IMR-90 (cell line): ENCODE measurements at regions not wholly inside any gene's neighbourhood (a gene's known extent, or its start where the extent isn't known, plus 50 kb on each side); places are given as distances from the start of the nearest gene placed in this dataset.

ENCODE experiments used
- ATAC-seq: fragments of 200-7000 bp; cut with Tn5 transposase; 2 replicates; pipeline ENCODE4 v1.9.1; 2020; ENCODE audit warnings: low read depth, mild to moderate bottlenecking, moderate library complexity
- BruUV-seq: library from RNA; stranded (reverse); fragments of 400-500 nt; replicated peaks from 2 replicates; lab custom pipeline; 2021; lab: Mats Ljungman, UMichigan
- CTCF ChIA-PET: fragments of 300-600 bp; formaldehyde crosslinking; extraction: SDS; loops from one replicate; lab custom pipeline; 2021; ENCODE audit warnings: antibody characterized with exemption; lab: Yijun Ruan, JAX
- POLR2A ChIA-PET: fragments of 300-600 bp; sonication (Branson Sonifier 250); formaldehyde crosslinking; loops from one replicate; lab custom pipeline; 2022; ENCODE audit warnings: antibody characterized with exemption; ENCODE audit not compliant: unreplicated experiment; lab: Charles Lee
- DNase-seq: peaks from one replicate; pipeline ENCODE4 v3.0.0; 2013
- H2AFZ ChIP-seq: replicated peaks from 2 replicates; pipeline ENCODE3; 2013; ENCODE audit warnings: low read length, mild to moderate bottlenecking; ENCODE audit not compliant: poor library complexity
- H2AK5ac ChIP-seq: 2 replicates; pipeline ENCODE4 v1.6.1; 2013; ENCODE audit warnings: low read depth, low read length, inconsistent platforms
- H2AK9ac ChIP-seq: replicated peaks from 2 replicates; pipeline ENCODE3; 2013; ENCODE audit warnings: mild to moderate bottlenecking, low read depth, low read length, moderate library complexity; ENCODE audit not compliant: poor library complexity
- H2BK120ac ChIP-seq: 2 replicates; pipeline ENCODE4 v1.6.1; 2013; ENCODE audit warnings: low read depth, low read length, inconsistent platforms
- H2BK15ac ChIP-seq: 3 replicates; pipeline ENCODE4 v1.6.1; 2013; ENCODE audit warnings: low read depth, low read length, inconsistent platforms
- H2BK20ac ChIP-seq: 2 replicates; pipeline ENCODE4 v1.6.1; 2013; ENCODE audit warnings: low read depth, mild to moderate bottlenecking, inconsistent platforms, low read length, moderate library complexity
- H2BK5ac ChIP-seq: 2 replicates; pipeline ENCODE4 v1.6.1; 2013; ENCODE audit warnings: mild to moderate bottlenecking, low read depth, low read length, inconsistent platforms; ENCODE audit not compliant: poor library complexity, severe bottlenecking
- H3K14ac ChIP-seq: replicated peaks from 2 replicates; pipeline ENCODE4 v1.6.1; 2013; ENCODE audit warnings: low read depth, low read length, inconsistent platforms
- H3K18ac ChIP-seq: 2 replicates; pipeline ENCODE4 v1.6.1; 2013; ENCODE audit warnings: low read depth, low read length, control low read depth
- H3K23ac ChIP-seq: 2 replicates; pipeline ENCODE4 v1.6.1; 2013; ENCODE audit warnings: low read depth, low read length, inconsistent platforms
- H3K27ac ChIP-seq: 2 replicates; pipeline ENCODE4 v1.5.1; 2013; ENCODE audit warnings: mild to moderate bottlenecking, control low read depth, low read length; ENCODE audit not compliant: insufficient read depth
- H3K27me3 ChIP-seq: 2 replicates; pipeline ENCODE4 v1.6.1; 2013; ENCODE audit warnings: low read length; ENCODE audit not compliant: control insufficient read depth, insufficient read depth
- H3K36me3 ChIP-seq: 2 replicates; pipeline ENCODE4 v1.6.1; 2013; ENCODE audit warnings: low read length, mixed read lengths; ENCODE audit not compliant: control insufficient read depth, insufficient read depth
- H3K4ac ChIP-seq: 2 replicates; pipeline ENCODE4 v1.6.1; 2013; ENCODE audit warnings: low read depth, low read length, inconsistent platforms
- H3K4me1 ChIP-seq: 2 replicates; pipeline ENCODE4 v1.6.1; 2013; ENCODE audit warnings: low read length, mixed read lengths; ENCODE audit not compliant: control insufficient read depth, insufficient read depth
- H3K4me2 ChIP-seq: 2 replicates; pipeline ENCODE4 v1.6.1; 2013; ENCODE audit warnings: low read depth, mild to moderate bottlenecking, control low read depth, low read length, moderate library complexity
- H3K4me3 ChIP-seq: 2 replicates; pipeline ENCODE4 v1.5.1; 2013; ENCODE audit warnings: low read depth, mild to moderate bottlenecking, control low read depth, low read length, moderate library complexity; ENCODE audit not compliant: insufficient read depth
- H3K56ac ChIP-seq: 2 replicates; pipeline ENCODE4 v1.6.1; 2013; ENCODE audit warnings: low read length, inconsistent platforms; ENCODE audit not compliant: insufficient read depth; ENCODE audit errors: extremely low read depth
- H3K79me1 ChIP-seq, 2 experiments: 2 replicates each; pipeline ENCODE4 v1.6.1; 2013; ENCODE audit warnings: low read length in 2 of 2, inconsistent platforms in 1 of 2, low read depth in 1 of 2
- H3K9ac ChIP-seq: 2 replicates; pipeline ENCODE4 v1.6.1; 2013; ENCODE audit warnings: low read depth, low read length, control low read depth
- H3K9me1 ChIP-seq: 2 replicates; pipeline ENCODE4 v1.6.1; 2013; ENCODE audit warnings: low read length, inconsistent platforms; ENCODE audit not compliant: insufficient read depth
- H3K9me3 ChIP-seq: 2 replicates; pipeline ENCODE4 v1.6.1; 2013; ENCODE audit warnings: low read length; ENCODE audit not compliant: control insufficient read depth, insufficient read depth
- H4K20me1 ChIP-seq: 2 replicates; pipeline ENCODE4 v1.6.1; 2013; ENCODE audit warnings: low read length, inconsistent platforms; ENCODE audit not compliant: insufficient read depth
- H4K5ac ChIP-seq: 2 replicates; pipeline ENCODE4 v1.6.1; 2013; ENCODE audit warnings: mild to moderate bottlenecking, low read depth, low read length, control low read depth
- H4K8ac ChIP-seq, 2 experiments: 2 replicates each; pipeline ENCODE4 v1.6.1; 2013; ENCODE audit warnings: low read depth in 2 of 2, low read length in 2 of 2, control low read depth in 1 of 2, inconsistent platforms in 1 of 2
- H4K91ac ChIP-seq: 2 replicates; pipeline ENCODE4 v1.6.1; 2013; ENCODE audit warnings: low read depth, low read length, inconsistent platforms; ENCODE audit not compliant: insufficient read depth
- BHLHE40 ChIP-seq: fragments of 150-350 bp; IDR thresholded peaks from 2 replicates; pipeline ENCODE4 v1.6.1; 2016; ENCODE audit warnings: mild to moderate bottlenecking, low read depth, low read length
- WGBS, 2 experiments: methylation state at CpG; one replicate each; pipeline versions ENCODE4 v1.1.5 to v1.1.7; 2013; ENCODE audit warnings: missing lambda C conversion rate in 2 of 2; ENCODE audit not compliant: insufficient read length in 1 of 2; ENCODE audit errors: extremely low coverage in 2 of 2; 5-methylcytosine and 5-hydroxymethylcytosine counted together
- dilution Hi-C: fragments of 300-500 bp; cut with HindIII; formaldehyde crosslinking; loops from one replicate; pipeline ENCODE4 v1.14.3; 2018; ENCODE audit warnings: low sequenced_read_pairs; ENCODE audit not compliant: unreplicated experiment
- in situ Hi-C: fragments of 300-500 bp; cut with MboI; formaldehyde crosslinking; loops from 3 replicates; pipeline ENCODE4 v1.14.3; 2019; ENCODE audit warnings: low sequenced_read_pairs, inconsistent platforms, mixed read lengths
- intact Hi-C: fragments of 100-400 bp; cut with micrococcal nuclease; formaldehyde crosslinking; loops from 2 replicates; pipeline ENCODE4 v1.10.0; 2022

GRCh38 chr2:129008055-129008880, 689.6 kb upstream of the HS6ST1 start:
- H3K36me3 ChIP-seq: no peaks in the 10 kb centered on the region
- H4K5ac ChIP-seq: no peak overlapping the region
- dilution Hi-C loops (no loop called here), in situ Hi-C loops (no loop called here), intact Hi-C loops (no loop called here)
- WGBS, 2 experiments: 50% methylated on average over 1 of the region's 5 CpGs; no CpG with 5 or more reads in 1 of the 2 experiments
- H3K4me1 ChIP-seq: no peaks in the 10 kb centered on the region
- no peak overlapping the region for H3K14ac ChIP-seq
- no peak overlapping the region for H3K27ac ChIP-seq
- no peak overlapping the region for H2AK9ac ChIP-seq
- DNase-seq (no peak), ATAC-seq (no peak)
- no peak overlapping the region for H3K23ac ChIP-seq
- no peak overlapping the region for H2BK20ac ChIP-seq
- no peak overlapping the region for H3K4me3 ChIP-seq
- ChIA-PET CTCF (no interaction called here), POLR2A (no interaction called here)
- H3K56ac ChIP-seq: no peak overlapping the region
- H4K20me1 ChIP-seq: no peaks in the 10 kb centered on the region
- no peak overlapping the region for H3K9ac ChIP-seq
- H3K9me1 ChIP-seq: no peaks in the 10 kb centered on the region
- no peak overlapping the region for H4K8ac ChIP-seq
- no peak overlapping the region for H3K4ac ChIP-seq
- H2AFZ ChIP-seq: no peak overlapping the region
- no peaks in the 10 kb centered on the region for H3K27me3 ChIP-seq
- no peaks in the 10 kb centered on the region for H3K79me1 ChIP-seq
- no peak overlapping the region for H3K18ac ChIP-seq
- no peak overlapping the region for H2BK5ac ChIP-seq
- H4K91ac ChIP-seq: no peak overlapping the region
- H2BK120ac ChIP-seq: no peak overlapping the region
- TF ChIP-seq BHLHE40: no peak
- no peak overlapping the region for H3K4me2 ChIP-seq
- H3K9me3 ChIP-seq: peaks cover 16% of the 10 kb centered on the region; the same call in 1 of the 2 replicates
- no peak overlapping the region for H2BK15ac ChIP-seq
- no peak overlapping the region for H2AK5ac ChIP-seq
- no TSS peak for BruUV-seq
